MM.1S (cell line): ENCODE measurements at regions not wholly inside any gene's neighbourhood (a gene's known extent, or its start where the extent isn't known, plus 50 kb on each side); places are given as distances from the start of the nearest gene placed in this dataset.

Source experiments
- DNase-seq: peaks from one replicate; pipeline ENCODE4 v3.0.0-alpha.2; 2015
- H2AFZ ChIP-seq: fragments of 300-600 bp; sonication (generic); 2 replicates; pipeline ENCODE4 v1.6.0; 2016; ENCODE audit warnings: antibody characterized with exemption, low read length
- H3F3A ChIP-seq: fragments of 300-600 bp; sonication (generic); 2 replicates; pipeline ENCODE4 v1.6.1; 2016; ENCODE audit warnings: mild to moderate bottlenecking, antibody characterized with exemption, low read length, moderate library complexity, mixed read lengths; ENCODE audit not compliant: insufficient read depth
- H3K27ac ChIP-seq: fragments of 300-600 bp; sonication (generic); 2 replicates; pipeline ENCODE4 v1.5.1; 2016; ENCODE audit warnings: mild to moderate bottlenecking, low read length
- H3K27me3 ChIP-seq: fragments of 300-600 bp; sonication (generic); replicated peaks from 2 replicates; pipeline ENCODE4 v1.6.0; 2016; ENCODE audit warnings: low read length; ENCODE audit not compliant: insufficient read depth
- H3K36me3 ChIP-seq: fragments of 300-600 bp; sonication (generic); replicated peaks from 2 replicates; pipeline ENCODE4 v1.6.1; 2016; ENCODE audit warnings: mild to moderate bottlenecking, low read length, mixed read lengths; ENCODE audit not compliant: insufficient read depth
- H3K4me1 ChIP-seq: fragments of 300-600 bp; sonication (generic); 2 replicates; pipeline ENCODE4 v1.6.1; 2016; ENCODE audit warnings: low read length, mixed read lengths
- H3K4me2 ChIP-seq: fragments of 300-600 bp; sonication (generic); 2 replicates; pipeline ENCODE4 v1.6.0; 2016; ENCODE audit warnings: low read depth, low read length
- H3K4me3 ChIP-seq: fragments of 300-600 bp; sonication (generic); 2 replicates; pipeline ENCODE4 v1.5.1; 2016; ENCODE audit warnings: low read length, mixed read lengths
- H3K79me2 ChIP-seq: fragments of 300-600 bp; sonication (generic); 2 replicates; pipeline ENCODE4 v1.6.1; 2016; ENCODE audit warnings: mixed run types, low read length, mixed read lengths
- H3K9ac ChIP-seq: fragments of 300-600 bp; sonication (generic); 2 replicates; pipeline ENCODE4 v1.6.1; 2016; ENCODE audit warnings: low read length, mixed read lengths
- H3K9me2 ChIP-seq: fragments of 300-600 bp; sonication (generic); replicated peaks from 2 replicates; pipeline ENCODE4 v1.6.1; 2016; ENCODE audit warnings: mild to moderate bottlenecking, low read length, mixed read lengths; ENCODE audit not compliant: insufficient read depth
- H3K9me3 ChIP-seq: fragments of 300-600 bp; sonication (generic); replicated peaks from 2 replicates; pipeline ENCODE4 v1.6.1; 2016; ENCODE audit warnings: mild to moderate bottlenecking, low read length, mixed read lengths; ENCODE audit not compliant: insufficient read depth
- H4K20me1 ChIP-seq: fragments of 300-600 bp; sonication (generic); 2 replicates; pipeline ENCODE4 v1.6.1; 2016; ENCODE audit warnings: mild to moderate bottlenecking, low read length, moderate library complexity, mixed read lengths; ENCODE audit not compliant: insufficient read depth
- CTCF ChIP-seq: fragments of 300-600 bp; sonication (generic); IDR thresholded peaks from 2 replicates; pipeline ENCODE4 v1.5.1; 2016; ENCODE audit warnings: antibody characterized with exemption, low read length, mixed read lengths
- EZH2 ChIP-seq: fragments of 300-600 bp; sonication (generic); optimal IDR thresholded peaks from 2 replicates; pipeline ENCODE3; 2017; ENCODE audit warnings: low read depth, mild to moderate bottlenecking, antibody characterized with exemption, low read length, mixed read lengths
- EZH2phosphoT487 ChIP-seq: fragments of 300-600 bp; sonication (generic); IDR thresholded peaks from 2 replicates; pipeline ENCODE4 v1.6.1; 2018; ENCODE audit warnings: antibody characterized with exemption, low read length

GRCh38 chr3:188047536-188047935 is 106.4 kb upstream of the LPP start:
- Histone ChIP-seq H3K9ac (no peak overlapping the region), H3K9me2 (no peaks in the 10 kb centered on the region), H3K4me2 (no peak overlapping the region), H3K27ac (no peak overlapping the region), H3K36me3 (no peaks in the 10 kb centered on the region), H3K79me2 (no peaks in the 10 kb centered on the region), H3K27me3 (no peaks in the 10 kb centered on the region), H3K4me1 (no peaks in the 10 kb centered on the region), H3F3A (no peaks in the 10 kb centered on the region), H2AFZ (no peak overlapping the region), H3K9me3 (no peaks in the 10 kb centered on the region), H3K4me3 (no peak overlapping the region), H4K20me1 (no peaks in the 10 kb centered on the region)
- no peak for DNase-seq
- no peak for TF ChIP-seq EZH2
- TF ChIP-seq CTCF: no peak
- no peak for TF ChIP-seq EZH2phosphoT487

- no peaks in the 10 kb centered on the region for H3K9me3 ChIP-seq
- H3K4me2 ChIP-seq: no peak overlapping the region
- H3K27me3 ChIP-seq: no peaks in the 10 kb centered on the region
- no peaks in the 10 kb centered on the region for H3K36me3 ChIP-seq
- H3F3A ChIP-seq: no peaks in the 10 kb centered on the region
- H3K79me2 ChIP-seq: no peaks in the 10 kb centered on the region
- no peaks in the 10 kb centered on the region for H3K4me1 ChIP-seq
- no peak overlapping the region for H3K9ac ChIP-seq
- no peaks in the 10 kb centered on the region for H4K20me1 ChIP-seq
- no peak overlapping the region for H2AFZ ChIP-seq
- H3K9me2 ChIP-seq: no peaks in the 10 kb centered on the region
- H3K4me3 ChIP-seq: no peak overlapping the region
- TF ChIP-seq EZH2 (no peak), EZH2phosphoT487 (no peak), CTCF (no peak)
- H3K27ac ChIP-seq: no peak overlapping the region
- no peak for DNase-seq
These were observed 104.1 kb upstream of the LPP start for GRCh38 chr3:188049606-188050530.

DNA sequence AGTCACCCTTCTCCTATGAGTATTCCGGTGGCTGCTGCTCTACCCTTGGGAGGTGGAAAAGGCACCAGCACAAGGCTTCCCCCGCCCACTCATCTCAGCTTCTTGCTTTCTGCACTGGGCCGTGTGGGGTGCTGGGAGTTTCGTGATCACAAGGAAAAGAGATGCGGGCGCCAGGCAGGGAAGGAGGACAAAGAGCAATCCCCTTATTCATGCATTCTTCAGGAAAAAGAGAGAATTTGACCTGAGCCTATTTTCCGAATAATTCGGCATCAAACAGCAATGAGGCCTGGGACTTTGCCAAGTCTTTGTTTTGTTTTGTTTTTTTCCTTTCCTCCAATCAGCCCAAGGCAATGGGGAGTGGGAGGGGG is 102.2 kb upstream of the LPP start:
- no peaks in the 10 kb centered on the region for H3K9me3 ChIP-seq
- no peaks in the 10 kb centered on the region for H3K4me1 ChIP-seq
- no peak overlapping the region for H3K9ac ChIP-seq
- no peak overlapping the region for H3K4me3 ChIP-seq
- H3K9me2 ChIP-seq: no peaks in the 10 kb centered on the region
- H3K4me2 ChIP-seq: no peak overlapping the region
- TF ChIP-seq EZH2phosphoT487 (no peak), CTCF (no peak), EZH2 (no peak)
- DNase-seq: no peak
- H3K36me3 ChIP-seq: no peaks in the 10 kb centered on the region
- no peaks in the 10 kb centered on the region for H3K27me3 ChIP-seq
- no peaks in the 10 kb centered on the region for H3F3A ChIP-seq
- H4K20me1 ChIP-seq: no peaks in the 10 kb centered on the region
- H3K27ac ChIP-seq: no peak overlapping the region
- no peak overlapping the region for H2AFZ ChIP-seq
- no peaks in the 10 kb centered on the region for H3K79me2 ChIP-seq
